HepG2 (cell line): ENCODE measurements at regions not wholly inside any gene's neighbourhood (a gene's known extent, or its start where the extent isn't known, plus 50 kb on each side); places are given as distances from the start of the nearest gene placed in this dataset.

Experiments
- ATAC-seq: fragments of 200-7000 bp; cut with Tn5 transposase; 3 replicates; pipeline ENCODE4 v1.9.1; 2020; ENCODE audit warnings: mild to moderate bottlenecking, moderate library complexity
- BruUV-seq: library from RNA; stranded (reverse); fragments of 400-500 nt; replicated peaks from 2 replicates; lab custom pipeline; 2021; lab: Mats Ljungman, UMichigan
- CTCF ChIA-PET: fragments of 300-600 bp; formaldehyde crosslinking; extraction: SDS; loops from one replicate; lab custom pipeline; 2021; ENCODE audit warnings: low total read pairs, inconsistent platforms, low intra/inter-chr PET ratio; lab: Yijun Ruan, JAX
- POLR2A ChIA-PET: fragments of 350-600 bp; sonication (Branson Sonifier 250); formaldehyde crosslinking; loops from one replicate; lab custom pipeline; 2020; ENCODE audit warnings: antibody characterized with exemption, inconsistent platforms; lab: Yijun Ruan, JAX
- DNase-seq: peaks from one replicate; pipeline ENCODE4 v3.0.0-alpha.2; 2015; ENCODE audit warnings: low spot score
- FAIRE-seq: peaks from 3 replicates; lab custom pipeline; 2011; peaks lifted over from hg19 to GRCh38; lab: Jason Lieb, UNC
- H2AFZ ChIP-seq: one replicate; pipeline ENCODE4 v1.6.1; 2011; ENCODE audit warnings: low read length, inconsistent platforms
- H3K27ac ChIP-seq: fragments of 300-600 bp; 3 replicates; pipeline ENCODE4 v1.8.0; 2011; ENCODE audit warnings: mixed run types, mild to moderate bottlenecking, mixed read lengths, low read length, inconsistent platforms; ENCODE audit not compliant: insufficient read depth; ENCODE audit errors: extremely low read length
- H3K27me3 ChIP-seq, 2 experiments: fragments of 200-600 bp in 1 of 2; 2 replicates in 1 of 2; 3 replicates in 1 of 2; pipeline versions ENCODE4 v1.6.0 to v1.8.0; 2011; ENCODE audit warnings: low read length in 2 of 2, mild to moderate bottlenecking in 2 of 2, moderate library complexity in 2 of 2, inconsistent platforms in 1 of 2; ENCODE audit not compliant: insufficient read depth in 2 of 2, control insufficient read depth in 1 of 2
- H3K36me3 ChIP-seq, 2 experiments: fragments of 200-600 bp in 1 of 2; replicated peaks in 1 of 2; 2 replicates in 1 of 2; 3 replicates in 1 of 2; pipeline versions ENCODE4 v1.5.1 to v1.8.0; 2011; ENCODE audit warnings: low read length in 2 of 2, inconsistent platforms in 1 of 2; ENCODE audit not compliant: insufficient read depth in 2 of 2, control insufficient read depth in 1 of 2
- H3K4me1 ChIP-seq: 2 replicates; pipeline ENCODE4 v1.5.1; 2012; ENCODE audit warnings: low read length, inconsistent platforms; ENCODE audit not compliant: insufficient read depth
- H3K4me2 ChIP-seq: 2 replicates; pipeline ENCODE4 v1.6.0; 2011; ENCODE audit warnings: low read depth, low read length, inconsistent platforms
- H3K4me3 ChIP-seq, 3 experiments: fragments of 200-600 bp in 1 of 3; sonication (generic), shearing (Covaris generic) in 1 of 3; replicated peaks in 1 of 3; 2 replicates each; pipeline ENCODE4 v1.5.1; 2011 to 2016; ENCODE audit warnings: low read length in 3 of 3, inconsistent platforms in 2 of 3, low read depth in 2 of 3, mild to moderate bottlenecking in 2 of 3, control low read depth in 1 of 3, mixed read lengths in 1 of 3; ENCODE audit not compliant: insufficient read depth in 1 of 3
- H3K79me2 ChIP-seq: one replicate; pipeline ENCODE4 v1.6.1; 2011; ENCODE audit warnings: low read length, inconsistent platforms; ENCODE audit not compliant: insufficient read depth
- H3K9ac ChIP-seq: 2 replicates; pipeline ENCODE4 v1.6.0; 2011; ENCODE audit warnings: mild to moderate bottlenecking, low read depth, low read length, inconsistent platforms; ENCODE audit not compliant: insufficient read depth
- H3K9me3 ChIP-seq: 2 replicates; pipeline ENCODE4 v1.5.1; 2012; ENCODE audit warnings: mild to moderate bottlenecking, low read length
- H4K20me1 ChIP-seq: 2 replicates; pipeline ENCODE4 v1.6.0; 2011; ENCODE audit warnings: inconsistent platforms, mild to moderate bottlenecking, low read length, moderate library complexity; ENCODE audit not compliant: insufficient read depth
- BATF2 ChIP-seq: sonication (generic); formaldehyde crosslinking; IDR thresholded peaks from 2 replicates; pipeline ENCODE4 v1.8.0; 2022; ENCODE audit warnings: mild to moderate bottlenecking, missing genetic modification reagents, moderate library complexity
- CC2D1A ChIP-seq: sonication (generic); formaldehyde crosslinking; IDR thresholded peaks from 2 replicates; pipeline ENCODE4 v1.8.1; 2023; ENCODE audit warnings: mild to moderate bottlenecking, missing genetic modification reagents
- JUNB ChIP-seq: sonication (generic); formaldehyde crosslinking; IDR thresholded peaks from 2 replicates; pipeline ENCODE4 v1.8.0; 2022; ENCODE audit warnings: missing genetic modification reagents, mild to moderate bottlenecking, borderline replicate concordance
- KMT2B ChIP-seq: IDR thresholded peaks from 2 replicates; pipeline ENCODE4 v1.6.1; 2016; ENCODE audit warnings: missing genetic modification reagents, missing compliant biosample characterization
- PCBP2 ChIP-seq: fragments of 200-400 bp; formaldehyde crosslinking; optimal IDR thresholded peaks from 2 replicates; pipeline ENCODE3; 2018; ENCODE audit warnings: low read length, low read depth; ENCODE audit not compliant: poor library complexity, severe bottlenecking
- RFXANK ChIP-seq: IDR thresholded peaks from 2 replicates; pipeline ENCODE4 v1.6.1; 2016
- SIN3A ChIP-seq: IDR thresholded peaks from 2 replicates; pipeline ENCODE4 v1.6.1; 2011; ENCODE audit warnings: low read depth, mild to moderate bottlenecking, control low read depth, low read length, borderline replicate concordance
- ZC3H13 ChIP-seq: sonication (generic); formaldehyde crosslinking; IDR thresholded peaks from 2 replicates; pipeline ENCODE4 v1.8.1; 2023; ENCODE audit warnings: mild to moderate bottlenecking, missing genetic modification reagents, moderate library complexity
- ZNF296 ChIP-seq: sonication (generic); formaldehyde crosslinking; conservative IDR thresholded peaks from 2 replicates; pipeline ENCODE4 v1.5.0; 2020; ENCODE audit warnings: mild to moderate bottlenecking, missing genetic modification reagents
- ZNF550 ChIP-seq: sonication (generic); formaldehyde crosslinking; IDR thresholded peaks from 2 replicates; pipeline ENCODE4 v1.4.0; 2020; ENCODE audit warnings: mild to moderate bottlenecking, missing genetic modification reagents, borderline replicate concordance
- ZNF720 ChIP-seq: sonication (generic); formaldehyde crosslinking; IDR thresholded peaks from 2 replicates; pipeline ENCODE4 v1.4.0; 2020; ENCODE audit warnings: missing genetic modification reagents
- ZNF891 ChIP-seq: sonication (generic); formaldehyde crosslinking; IDR thresholded peaks from 2 replicates; pipeline ENCODE4 v1.5.0; 2020; ENCODE audit warnings: mild to moderate bottlenecking, missing genetic modification reagents
- WGBS: methylation state at CpG from one replicate; pipeline ENCODE4 v1.1.6; 2017; ENCODE audit warnings: low lambda C conversion rate; 5-methylcytosine and 5-hydroxymethylcytosine counted together
- in situ Hi-C: cut with HindIII; loops from 2 replicates; pipeline ENCODE4 v1.10.0; 2017; ENCODE audit warnings: low pct_unique_long_range_greater_than_20kb; ENCODE audit not compliant: extremely low pct_ligation_motif_present
- intact Hi-C: fragments of 100-400 bp; cut with micrococcal nuclease; formaldehyde crosslinking; loops from one replicate; pipeline ENCODE4 v1.10.0; 2022; ENCODE audit not compliant: unreplicated experiment

GRCh38 chr11:91835051-91835560 is 389.5 kb upstream of the FAT3 start:
- H3K27ac ChIP-seq = no peak overlapping the region
- H3K79me2 ChIP-seq = no peaks in the 10 kb centered on the region
- WGBS = 4% methylated on average over 3 of the region's 3 CpGs
- H3K4me3 ChIP-seq = no peak overlapping the region
- DNase-seq (no peak), ATAC-seq (no peak), FAIRE-seq (no peak)
- no peak overlapping the region for H3K4me2 ChIP-seq
- CTCF ChIA-PET = no interaction called here
- no peaks in the 10 kb centered on the region for H3K4me1 ChIP-seq
- no peak overlapping the region for H3K9ac ChIP-seq
- TF ChIP-seq BATF2 (CRISPR knock-in tag) = no peak
- TF ChIP-seq ZNF550 (CRISPR knock-in tag) = no peak
- in situ Hi-C loops (no loop called here), intact Hi-C loops (no loop called here)
- H2AFZ ChIP-seq = no peak overlapping the region
- peaks cover 28% of the 10 kb centered on the region for H3K9me3 ChIP-seq
- no TSS peak for BruUV-seq
- H3K27me3 ChIP-seq = no peaks in the 10 kb centered on the region
- no peaks in the 10 kb centered on the region for H4K20me1 ChIP-seq
- POLR2A ChIA-PET = no interaction called here
- H3K36me3 ChIP-seq = no peaks in the 10 kb centered on the region

GRCh38 chr11:91828901-91829300 is 395.7 kb upstream of the FAT3 start:
- DNase-seq = no peak
- H2AFZ ChIP-seq = no peak overlapping the region
- ChIA-PET CTCF (no interaction called here), POLR2A (no interaction called here)
- in situ Hi-C loops = no loop called here
- H3K9me3 ChIP-seq = peaks cover 32% of the 10 kb centered on the region
- no peak for ATAC-seq
- no peaks in the 10 kb centered on the region for H3K79me2 ChIP-seq
- H3K4me2 ChIP-seq = no peak overlapping the region
- no TSS peak for BruUV-seq
- no peak overlapping the region for H3K9ac ChIP-seq
- 3% methylated on average over 4 of the region's 4 CpGs for WGBS
- intact Hi-C loops = no loop called here
- H4K20me1 ChIP-seq = no peaks in the 10 kb centered on the region
- FAIRE-seq = no peak
- no peaks in the 10 kb centered on the region for H3K4me1 ChIP-seq
- no peak overlapping the region for H3K4me3 ChIP-seq
- no peaks in the 10 kb centered on the region for H3K36me3 ChIP-seq
- no peaks in the 10 kb centered on the region; a peak in 1 of 5 replicates for H3K27me3 ChIP-seq
- TF ChIP-seq RFXANK (CRISPR knock-in tag) = no peak
- TF ChIP-seq SIN3A = no peak
- TF ChIP-seq ZNF296 (CRISPR knock-in tag) = no peak
- TF ChIP-seq ZNF720 (CRISPR knock-in tag) = no peak
- TF ChIP-seq ZNF891 (CRISPR knock-in tag) = no peak
- no peak for TF ChIP-seq CC2D1A (CRISPR knock-in tag)
- no peak for TF ChIP-seq ZC3H13 (CRISPR knock-in tag)
- no peak for TF ChIP-seq KMT2B
- no peak for TF ChIP-seq PCBP2
- TF ChIP-seq JUNB (CRISPR knock-in tag) = no peak
- no peak overlapping the region for H3K27ac ChIP-seq
